OCI-LY7 (cell line): ENCODE measurements at regions not wholly inside any gene's neighbourhood (a gene's known extent, or its start where the extent isn't known, plus 50 kb on each side); places are given as distances from the start of the nearest gene placed in this dataset.
A peak's percentile ranks its signal among the peaks of the same experiment; 100 is the strongest.

Experiments
- BruUV-seq: library from RNA; stranded (reverse); fragments of 400-500 nt; replicated peaks from 2 replicates; lab custom pipeline; 2021; lab: Mats Ljungman, UMichigan
- CTCF ChIA-PET: fragments of 300-600 bp; sonication (Branson Sonifier 250); formaldehyde crosslinking; loops from one replicate; lab custom pipeline; 2022; ENCODE audit warnings: antibody characterized with exemption; ENCODE audit not compliant: unreplicated experiment; lab: Charles Lee
- POLR2A ChIA-PET: fragments of 300-600 bp; sonication (Branson Sonifier 250); formaldehyde crosslinking; loops from one replicate; lab custom pipeline; 2022; ENCODE audit warnings: antibody characterized with exemption; lab: Charles Lee
- DNase-seq: peaks from one replicate; pipeline ENCODE4 v3.0.0-alpha.2; 2015; ENCODE audit warnings: low spot score
- H2AFZ ChIP-seq: fragments of 200-600 bp; sonication (generic), shearing (Covaris generic); 2 replicates; pipeline ENCODE4 v1.6.1; 2014; ENCODE audit warnings: mild to moderate bottlenecking, antibody characterized with exemption, low read length, moderate library complexity
- H3K27ac ChIP-seq: fragments of 200-600 bp; sonication (generic); 2 replicates; pipeline ENCODE4 v1.5.1; 2014; ENCODE audit warnings: mixed run types, low read depth, mild to moderate bottlenecking, moderate library complexity, low read length, inconsistent platforms; ENCODE audit not compliant: poor library complexity, severe bottlenecking
- H3K36me3 ChIP-seq: fragments of 200-600 bp; sonication (generic); 2 replicates; pipeline ENCODE4 v1.6.1; 2014; ENCODE audit warnings: mild to moderate bottlenecking, antibody characterized with exemption, low read length, moderate library complexity, mixed read lengths; ENCODE audit not compliant: insufficient read depth
- H3K4me1 ChIP-seq: fragments of 200-600 bp; sonication (generic); 2 replicates; pipeline ENCODE4 v1.5.1; 2014; ENCODE audit warnings: mild to moderate bottlenecking, low read length; ENCODE audit not compliant: insufficient read depth, poor library complexity, severe bottlenecking
- H3K4me2 ChIP-seq: fragments of 200-600 bp; sonication (generic); 2 replicates; pipeline ENCODE4 v1.6.1; 2014; ENCODE audit warnings: mild to moderate bottlenecking, low read length
- H3K4me3 ChIP-seq: fragments of 200-600 bp; sonication (generic); 2 replicates; pipeline ENCODE4 v1.5.1; 2014; ENCODE audit warnings: mild to moderate bottlenecking, low read depth, low read length; ENCODE audit not compliant: poor library complexity, severe bottlenecking
- H3K79me2 ChIP-seq: fragments of 200-600 bp; sonication (generic); 2 replicates; pipeline ENCODE4 v1.6.1; 2016; ENCODE audit warnings: low read depth, mild to moderate bottlenecking, low read length, moderate library complexity, mixed read lengths; ENCODE audit not compliant: insufficient read depth
- H3K9me2 ChIP-seq: fragments of 200-600 bp; sonication (generic); 2 replicates; pipeline ENCODE4 v1.6.1; 2016; ENCODE audit warnings: mild to moderate bottlenecking, low read length, mixed read lengths; ENCODE audit not compliant: insufficient read depth
- H3K9me3 ChIP-seq: fragments of 200-600 bp; sonication (generic); 2 replicates; pipeline ENCODE4 v1.6.1; 2014; ENCODE audit warnings: mild to moderate bottlenecking, mixed run types, low read length, mixed read lengths
- H4K20me1 ChIP-seq: fragments of 200-600 bp; sonication (generic); 2 replicates; pipeline ENCODE4 v1.6.1; 2014; ENCODE audit warnings: mild to moderate bottlenecking, antibody characterized with exemption, low read length, moderate library complexity, mixed read lengths; ENCODE audit not compliant: insufficient read depth
- EZH2phosphoT487 ChIP-seq: fragments of 200-600 bp; sonication (generic); IDR thresholded peaks from 2 replicates; pipeline ENCODE4 v1.6.1; 2018; ENCODE audit warnings: low read depth, borderline replicate concordance, mild to moderate bottlenecking, mixed run types, antibody characterized with exemption, low read length, moderate library complexity, mixed read lengths
- intact Hi-C: fragments of 100-400 bp; cut with micrococcal nuclease; formaldehyde crosslinking; loops from one replicate; pipeline ENCODE4 v1.10.0; 2022; ENCODE audit not compliant: unreplicated experiment
- TF ChIP-seq, protein P1 (sequence below): fragments of 200-600 bp; sonication (generic); conservative IDR thresholded peaks from 2 replicates; pipeline ENCODE4 v1.5.1; 2014; ENCODE audit warnings: mild to moderate bottlenecking, antibody characterized with exemption, low read length, moderate library complexity, mixed read lengths

DNA sequence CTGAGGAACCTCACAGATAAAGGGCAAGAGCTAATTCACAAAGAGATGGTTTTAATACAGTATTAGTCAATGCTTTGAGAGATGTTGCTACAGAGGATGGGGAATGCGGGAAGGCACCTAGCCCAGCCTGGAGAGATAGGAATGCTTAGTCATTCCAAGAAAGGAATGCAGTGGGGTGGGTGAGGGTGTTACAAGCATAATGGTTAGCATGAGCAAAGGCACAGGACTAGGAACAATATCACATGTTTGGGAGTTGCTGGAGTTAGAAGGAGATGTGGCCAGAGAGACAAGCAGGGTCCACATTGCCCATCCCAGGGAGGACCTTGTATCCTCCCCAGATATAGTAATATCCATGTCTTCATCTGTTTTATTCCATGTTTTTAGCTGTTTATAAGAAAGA is 107.0 kb upstream of the OGFRL1 start:
- H4K20me1 ChIP-seq, result no peaks in the 10 kb centered on the region
- H2AFZ ChIP-seq, result no peak overlapping the region
- no peaks in the 10 kb centered on the region for H3K9me3 ChIP-seq
- H3K9me2 ChIP-seq, result no peaks in the 10 kb centered on the region
- no peak overlapping the region for H3K4me2 ChIP-seq
- no peaks in the 10 kb centered on the region for H3K79me2 ChIP-seq
- no peak overlapping the region for H3K27ac ChIP-seq
- POLR2A ChIA-PET, result no interaction called here
- H3K4me1 ChIP-seq, result no peaks in the 10 kb centered on the region
- BruUV-seq, result no TSS peak
- no peaks in the 10 kb centered on the region for H3K36me3 ChIP-seq
- DNase-seq, result no peak
- CTCF ChIA-PET, result no interaction called here
- intact Hi-C loops, result no loop called here
- no peak for TF ChIP-seq EZH2phosphoT487
- TF ChIP-seq, protein P1, sequence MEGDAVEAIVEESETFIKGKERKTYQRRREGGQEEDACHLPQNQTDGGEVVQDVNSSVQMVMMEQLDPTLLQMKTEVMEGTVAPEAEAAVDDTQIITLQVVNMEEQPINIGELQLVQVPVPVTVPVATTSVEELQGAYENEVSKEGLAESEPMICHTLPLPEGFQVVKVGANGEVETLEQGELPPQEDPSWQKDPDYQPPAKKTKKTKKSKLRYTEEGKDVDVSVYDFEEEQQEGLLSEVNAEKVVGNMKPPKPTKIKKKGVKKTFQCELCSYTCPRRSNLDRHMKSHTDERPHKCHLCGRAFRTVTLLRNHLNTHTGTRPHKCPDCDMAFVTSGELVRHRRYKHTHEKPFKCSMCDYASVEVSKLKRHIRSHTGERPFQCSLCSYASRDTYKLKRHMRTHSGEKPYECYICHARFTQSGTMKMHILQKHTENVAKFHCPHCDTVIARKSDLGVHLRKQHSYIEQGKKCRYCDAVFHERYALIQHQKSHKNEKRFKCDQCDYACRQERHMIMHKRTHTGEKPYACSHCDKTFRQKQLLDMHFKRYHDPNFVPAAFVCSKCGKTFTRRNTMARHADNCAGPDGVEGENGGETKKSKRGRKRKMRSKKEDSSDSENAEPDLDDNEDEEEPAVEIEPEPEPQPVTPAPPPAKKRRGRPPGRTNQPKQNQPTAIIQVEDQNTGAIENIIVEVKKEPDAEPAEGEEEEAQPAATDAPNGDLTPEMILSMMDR, result no peak
- H3K4me3 ChIP-seq, result no peak overlapping the region

DNA sequence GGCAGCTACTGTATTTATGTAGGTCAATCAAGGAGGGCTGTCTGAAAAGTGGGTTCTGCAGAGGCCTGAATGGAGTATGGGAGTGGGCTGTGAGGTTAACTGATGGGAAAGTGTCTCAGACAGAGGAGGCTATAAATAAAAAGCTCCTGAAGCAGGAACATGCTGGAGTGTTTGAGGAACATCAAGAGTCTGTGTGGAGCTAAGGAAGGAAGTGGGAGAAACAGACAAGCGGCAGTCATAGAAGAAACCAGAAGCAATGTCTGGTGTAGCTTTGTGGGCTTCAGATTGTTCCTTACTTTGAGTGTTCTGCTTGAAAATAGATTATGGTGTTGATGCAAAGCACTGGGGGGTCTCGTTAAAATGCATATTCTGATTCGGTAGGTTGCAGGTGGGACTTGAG is 101.5 kb upstream of the OGFRL1 start:
- TF ChIP-seq, protein P1, result no peak
- TF ChIP-seq EZH2phosphoT487, result no peak

DNA sequence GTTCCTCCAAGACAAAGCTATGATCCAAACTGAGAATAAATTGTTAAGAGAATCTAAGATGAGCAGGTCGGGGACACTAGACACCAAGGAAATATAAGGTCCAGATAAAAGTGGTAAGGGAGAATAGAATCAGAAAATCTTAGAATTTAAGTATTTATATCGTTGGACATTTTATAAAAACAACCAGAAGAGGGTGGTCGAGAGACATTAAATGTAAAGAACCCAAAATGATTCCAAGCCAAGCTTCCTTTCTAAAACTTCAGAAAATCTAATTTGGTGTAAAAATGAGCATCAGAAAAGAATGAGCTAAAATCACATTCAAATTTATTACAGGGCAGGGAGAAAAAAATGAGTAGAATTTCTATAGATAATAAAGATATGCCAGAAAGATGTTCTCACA is 97.8 kb upstream of the OGFRL1 start:
- H3K79me2 ChIP-seq, result no peaks in the 10 kb centered on the region
- intact Hi-C loops, result loop anchor here (1.0 kb wide), 1 partner anchor 158 kb away; no protein-coding TSS in a partner anchor
- TF ChIP-seq, protein P1, result peak; percentile 87
- TF ChIP-seq EZH2phosphoT487, result no peak
- H3K36me3 ChIP-seq, result no peaks in the 10 kb centered on the region
- H3K4me1 ChIP-seq, result no peaks in the 10 kb centered on the region
- no peak overlapping the region for H2AFZ ChIP-seq
- no peaks in the 10 kb centered on the region for H3K9me3 ChIP-seq
- ChIA-PET POLR2A (interaction anchor here (0.6 kb wide), 1 partner anchor 156 kb away, joined by 3 read pairs; no protein-coding TSS in a partner anchor), CTCF (no interaction called here)
- no peaks in the 10 kb centered on the region for H3K9me2 ChIP-seq
- no TSS peak for BruUV-seq
- H3K27ac ChIP-seq, result no peak overlapping the region
- no peak overlapping the region for H3K4me2 ChIP-seq
- DNase-seq, result peak; percentile 67
- H4K20me1 ChIP-seq, result no peaks in the 10 kb centered on the region
- H3K4me3 ChIP-seq, result no peak overlapping the region

More for the DNA sequence above, 101.5 kb upstream of the OGFRL1 start:
- intact Hi-C loops, result no loop called here
- no peaks in the 10 kb centered on the region for H3K9me3 ChIP-seq
- H2AFZ ChIP-seq, result no peak overlapping the region; the same call in 1 of the 2 replicates
- no peaks in the 10 kb centered on the region for H4K20me1 ChIP-seq
- no peaks in the 10 kb centered on the region for H3K4me1 ChIP-seq
- no peaks in the 10 kb centered on the region for H3K79me2 ChIP-seq
- CTCF ChIA-PET, result no interaction called here
- POLR2A ChIA-PET, result interaction anchor here (1.2 kb wide), 1 partner anchor 100 kb away, joined by 3 read pairs; no protein-coding TSS in a partner anchor
- H3K27ac ChIP-seq, result no peak overlapping the region
- no peak for DNase-seq
- H3K4me3 ChIP-seq, result no peak overlapping the region
- H3K4me2 ChIP-seq, result no peak overlapping the region
- H3K36me3 ChIP-seq, result no peaks in the 10 kb centered on the region
- BruUV-seq, result no TSS peak
- no peaks in the 10 kb centered on the region for H3K9me2 ChIP-seq
